WERI-Rb-1 (cell line): ENCODE measurements at regions not wholly inside any gene's neighbourhood (a gene's known extent, or its start where the extent isn't known, plus 50 kb on each side); places are given as distances from the start of the nearest gene placed in this dataset.
A peak's percentile ranks its signal among the peaks of the same experiment; 100 is the strongest.

Source experiments
- DNase-seq: peaks from one replicate; pipeline ENCODE4 v3.0.0-alpha.2; 2020
- H3K27ac ChIP-seq: fragments of 250-450 bp; sonication (Bioruptor Pico); 2 replicates; pipeline ENCODE4 v1.5.1; 2020; ENCODE audit warnings: mild to moderate bottlenecking, moderate library complexity
- H3K27me3 ChIP-seq: fragments of 250-450 bp; sonication (Bioruptor Pico); 2 replicates; pipeline ENCODE4 v1.5.1; 2021; ENCODE audit warnings: mild to moderate bottlenecking, low read depth, moderate library complexity; ENCODE audit not compliant: insufficient read depth, severe bottlenecking
- H3K36me3 ChIP-seq: fragments of 250-450 bp; sonication (Bioruptor Pico); 2 replicates; pipeline ENCODE4 v1.5.1; 2020; ENCODE audit warnings: mild to moderate bottlenecking, moderate library complexity
- H3K4me3 ChIP-seq: 2 replicates; pipeline ENCODE4 v1.5.1; 2011; ENCODE audit warnings: low read depth, mild to moderate bottlenecking, control low read depth, low read length
- H3K9me3 ChIP-seq: fragments of 250-450 bp; sonication (Bioruptor Pico); 2 replicates; pipeline ENCODE4 v1.5.1; 2021; ENCODE audit warnings: mild to moderate bottlenecking, moderate library complexity; ENCODE audit not compliant: severe bottlenecking
- TF ChIP-seq, protein P1 (sequence below): IDR thresholded peaks from 2 replicates; pipeline ENCODE4 v1.5.1; 2011; ENCODE audit warnings: low read depth, mild to moderate bottlenecking, control low read depth, inconsistent platforms, low read length

GRCh38 chr16:48870141-48870540, 260.2 kb upstream of the N4BP1 start:
- Histone ChIP-seq H3K9me3 (no peaks in the 10 kb centered on the region), H3K36me3 (no peaks in the 10 kb centered on the region), H3K27me3 (no peaks in the 10 kb centered on the region), H3K4me3 (no peak overlapping the region), H3K27ac (no peak overlapping the region)
- no peak for DNase-seq
- TF ChIP-seq, protein P1, sequence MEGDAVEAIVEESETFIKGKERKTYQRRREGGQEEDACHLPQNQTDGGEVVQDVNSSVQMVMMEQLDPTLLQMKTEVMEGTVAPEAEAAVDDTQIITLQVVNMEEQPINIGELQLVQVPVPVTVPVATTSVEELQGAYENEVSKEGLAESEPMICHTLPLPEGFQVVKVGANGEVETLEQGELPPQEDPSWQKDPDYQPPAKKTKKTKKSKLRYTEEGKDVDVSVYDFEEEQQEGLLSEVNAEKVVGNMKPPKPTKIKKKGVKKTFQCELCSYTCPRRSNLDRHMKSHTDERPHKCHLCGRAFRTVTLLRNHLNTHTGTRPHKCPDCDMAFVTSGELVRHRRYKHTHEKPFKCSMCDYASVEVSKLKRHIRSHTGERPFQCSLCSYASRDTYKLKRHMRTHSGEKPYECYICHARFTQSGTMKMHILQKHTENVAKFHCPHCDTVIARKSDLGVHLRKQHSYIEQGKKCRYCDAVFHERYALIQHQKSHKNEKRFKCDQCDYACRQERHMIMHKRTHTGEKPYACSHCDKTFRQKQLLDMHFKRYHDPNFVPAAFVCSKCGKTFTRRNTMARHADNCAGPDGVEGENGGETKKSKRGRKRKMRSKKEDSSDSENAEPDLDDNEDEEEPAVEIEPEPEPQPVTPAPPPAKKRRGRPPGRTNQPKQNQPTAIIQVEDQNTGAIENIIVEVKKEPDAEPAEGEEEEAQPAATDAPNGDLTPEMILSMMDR: no peak

DNA sequence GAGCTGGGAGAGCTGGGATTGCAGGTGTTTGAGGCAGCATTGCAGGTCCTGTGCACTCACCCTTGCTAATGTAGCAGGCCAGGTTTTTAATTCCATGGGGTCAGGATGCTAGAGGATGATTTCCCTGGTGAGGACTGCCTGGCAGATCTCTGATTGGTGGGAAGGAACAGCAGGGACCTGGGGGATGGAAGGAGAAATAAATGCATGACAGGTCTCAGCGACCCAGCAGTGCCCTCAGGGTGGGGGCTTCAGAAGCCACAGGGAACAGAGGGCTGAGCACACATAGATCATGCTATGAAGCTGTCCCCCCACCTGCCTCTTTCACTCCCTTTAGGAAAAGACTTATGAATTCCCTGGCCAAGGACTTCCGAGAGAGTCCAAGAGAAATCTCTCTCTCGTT, 255.5 kb upstream of the N4BP1 start:
- Histone ChIP-seq H3K27me3 (no peaks in the 10 kb centered on the region), H3K27ac (no peak overlapping the region), H3K9me3 (no peaks in the 10 kb centered on the region), H3K36me3 (no peaks in the 10 kb centered on the region), H3K4me3 (no peak overlapping the region)
- DNase-seq: no peak
- TF ChIP-seq, protein P1: no peak

DNA sequence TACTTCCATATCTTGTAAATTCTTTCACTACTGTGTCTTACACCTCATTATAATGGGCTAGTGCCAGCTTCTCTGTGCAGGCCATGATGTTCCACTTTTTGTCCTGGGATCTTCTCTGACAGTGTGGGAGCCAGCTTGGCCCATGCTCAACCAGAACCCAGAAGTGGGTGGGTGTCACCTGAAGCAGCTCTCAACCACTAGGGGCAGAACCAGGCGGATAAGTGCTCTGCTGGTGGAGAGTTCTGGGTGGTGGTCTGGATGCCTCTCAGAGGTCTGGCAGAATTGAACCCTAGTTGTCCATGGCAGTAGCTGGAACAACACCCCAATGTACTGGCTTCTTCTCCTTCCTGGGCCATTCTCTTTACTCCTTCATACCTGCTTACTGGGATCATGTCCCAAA, 254.1 kb upstream of the N4BP1 start:
- TF ChIP-seq, protein P1: peak; percentile 46
- Histone ChIP-seq H3K27ac (no peak overlapping the region), H3K36me3 (no peaks in the 10 kb centered on the region), H3K4me3 (no peak overlapping the region), H3K9me3 (no peaks in the 10 kb centered on the region), H3K27me3 (no peaks in the 10 kb centered on the region)
- no peak for DNase-seq

DNA sequence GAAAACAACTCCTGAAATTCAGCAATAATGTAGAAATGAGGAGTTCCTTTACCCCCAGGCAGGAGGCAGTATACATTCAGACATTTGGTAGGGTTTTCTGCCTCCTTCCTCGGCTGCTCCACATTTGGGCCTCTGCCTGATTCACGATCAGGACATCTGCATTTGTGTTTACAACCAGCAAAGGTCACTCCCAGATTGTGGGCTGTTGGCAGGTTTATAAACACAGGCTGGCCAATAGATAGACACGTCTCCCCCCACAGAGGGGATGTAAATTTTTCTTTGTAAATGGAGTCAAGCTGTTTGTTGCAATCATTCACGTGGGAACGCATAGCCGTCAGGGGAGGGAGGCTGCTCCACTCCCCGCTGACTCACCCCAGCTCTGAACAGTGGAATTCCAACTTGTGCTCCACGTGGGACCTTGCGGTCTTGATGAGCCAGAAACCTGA, 252.1 kb upstream of the N4BP1 start:
- H3K27ac ChIP-seq: no peak overlapping the region
- H3K4me3 ChIP-seq: no peak overlapping the region
- no peaks in the 10 kb centered on the region for H3K36me3 ChIP-seq
- H3K9me3 ChIP-seq: no peaks in the 10 kb centered on the region
- no peaks in the 10 kb centered on the region for H3K27me3 ChIP-seq
- TF ChIP-seq, protein P1: 0 out of 2 replicates have a peak, but pooled peaks have one; percentile 18
- DNase-seq: no peak

DNA sequence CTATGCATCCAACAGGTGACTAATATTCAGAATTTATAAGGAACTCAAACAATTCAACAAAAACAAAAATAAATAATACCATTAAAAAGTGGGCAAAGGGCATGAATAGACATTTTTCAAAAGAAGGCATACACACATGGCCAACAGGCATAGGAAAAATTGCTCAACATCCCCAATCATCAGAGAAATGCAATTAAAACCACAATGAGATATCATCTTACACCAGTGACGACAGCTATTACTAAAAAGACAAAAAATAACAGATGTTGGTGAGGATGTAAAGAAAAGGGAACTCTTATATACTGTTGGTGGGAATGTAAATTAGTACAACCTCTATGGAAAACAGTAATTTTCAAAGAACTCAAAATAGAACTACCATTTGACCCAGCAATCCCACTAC, 250.4 kb upstream of the N4BP1 start:
- Histone ChIP-seq H3K36me3 (no peaks in the 10 kb centered on the region), H3K27ac (no peak overlapping the region), H3K9me3 (no peaks in the 10 kb centered on the region), H3K4me3 (no peak overlapping the region), H3K27me3 (no peaks in the 10 kb centered on the region)
- TF ChIP-seq, protein P1: no peak
- DNase-seq: no peak

DNA sequence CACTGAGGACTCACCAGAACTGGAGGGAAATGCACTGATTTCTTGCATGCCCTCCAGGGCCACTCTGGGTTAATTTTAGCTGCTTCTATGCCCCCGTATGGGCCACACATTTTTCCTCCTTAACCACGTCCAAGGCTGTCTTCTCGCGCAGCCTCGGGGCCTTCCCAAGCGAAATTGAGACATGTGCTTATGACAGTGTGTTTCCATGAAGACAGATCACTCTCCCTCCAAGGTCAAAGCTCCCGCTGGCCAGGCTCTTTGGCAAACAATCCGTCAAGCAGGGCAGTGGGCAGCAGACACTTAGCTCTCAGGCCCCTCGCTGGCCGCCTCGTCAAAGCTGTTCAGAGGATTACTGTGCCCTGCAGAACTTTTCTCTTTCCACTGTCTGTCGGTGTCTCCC, 243.0 kb upstream of the N4BP1 start:
- no peak for DNase-seq
- TF ChIP-seq, protein P1: no peak
- Histone ChIP-seq H3K27me3 (no peaks in the 10 kb centered on the region), H3K9me3 (no peaks in the 10 kb centered on the region), H3K36me3 (no peaks in the 10 kb centered on the region), H3K27ac (no peak overlapping the region), H3K4me3 (no peak overlapping the region)
